GM18498 (cell line): ENCODE measurements at regions not wholly inside any gene's neighbourhood (a gene's known extent, or its start where the extent isn't known, plus 50 kb on each side); places are given as distances from the start of the nearest gene placed in this dataset.
A peak's percentile ranks its signal among the peaks of the same experiment; 100 is the strongest.

Experiments
- ATAC-seq: cut with Tn5 transposase; IDR thresholded peaks from one replicate; pipeline ENCODE4 v1.9.1; 2021; ENCODE audit warnings: mild to moderate bottlenecking, moderate library complexity; ENCODE audit not compliant: unreplicated experiment

DNA sequence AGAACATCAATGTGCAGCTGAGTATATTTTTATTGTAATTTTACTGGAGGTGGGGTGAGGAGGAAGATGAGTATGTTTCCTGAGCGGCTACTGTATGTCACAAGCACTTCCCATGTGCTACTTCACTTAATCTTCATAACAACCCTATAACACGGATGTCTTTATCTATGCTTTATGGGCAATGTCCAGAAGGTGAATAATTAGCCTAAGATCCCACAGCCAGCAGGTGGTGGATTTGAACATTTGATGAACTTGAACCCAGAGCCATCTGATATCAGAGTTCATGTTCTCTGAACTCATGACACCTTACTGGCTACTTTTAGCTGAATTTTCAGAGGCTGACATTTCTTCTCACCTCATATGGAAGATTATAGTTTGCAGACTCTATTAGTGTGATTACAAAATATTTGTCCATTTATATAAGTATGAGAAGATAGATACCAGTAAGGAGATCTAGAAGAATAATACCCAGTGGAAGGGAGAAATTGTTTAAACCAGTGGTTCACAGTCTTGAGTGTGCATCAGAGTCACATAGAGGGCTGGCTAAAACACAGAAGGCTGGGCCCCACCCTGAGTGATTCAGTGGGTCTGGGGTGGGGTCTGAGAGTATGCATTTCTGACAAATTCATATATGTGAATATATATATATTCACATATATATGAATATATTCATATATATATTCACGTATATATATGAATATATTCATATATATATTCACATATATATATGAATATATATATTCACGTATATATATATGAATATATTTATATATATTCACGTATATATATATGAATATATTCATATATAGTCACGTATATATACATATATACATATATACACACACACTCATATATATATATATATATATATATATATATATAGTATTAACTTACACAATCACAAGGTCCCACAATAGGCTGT, 164.4 kb upstream of the NR3C1 start:
- no peak for ATAC-seq

DNA sequence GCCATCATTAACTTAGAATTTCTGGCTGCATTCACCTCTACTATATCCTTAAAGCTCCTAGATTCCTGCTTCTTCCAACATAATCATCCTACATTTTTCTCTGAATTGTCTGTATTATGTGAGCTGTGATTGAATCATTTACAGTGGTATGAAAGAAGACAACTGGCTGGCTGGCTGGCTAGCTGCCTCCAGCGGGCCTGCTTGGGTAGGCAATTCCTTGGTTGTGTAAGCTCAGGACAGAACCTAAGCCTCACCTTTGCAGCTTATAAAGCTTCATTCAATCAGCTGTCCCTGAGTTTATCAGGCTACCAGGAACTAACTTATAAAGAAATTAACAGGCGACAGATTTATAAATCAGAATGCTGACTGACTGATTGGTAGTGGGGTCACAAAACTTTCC, 162.7 kb upstream of the NR3C1 start:
- no peak for ATAC-seq

DNA sequence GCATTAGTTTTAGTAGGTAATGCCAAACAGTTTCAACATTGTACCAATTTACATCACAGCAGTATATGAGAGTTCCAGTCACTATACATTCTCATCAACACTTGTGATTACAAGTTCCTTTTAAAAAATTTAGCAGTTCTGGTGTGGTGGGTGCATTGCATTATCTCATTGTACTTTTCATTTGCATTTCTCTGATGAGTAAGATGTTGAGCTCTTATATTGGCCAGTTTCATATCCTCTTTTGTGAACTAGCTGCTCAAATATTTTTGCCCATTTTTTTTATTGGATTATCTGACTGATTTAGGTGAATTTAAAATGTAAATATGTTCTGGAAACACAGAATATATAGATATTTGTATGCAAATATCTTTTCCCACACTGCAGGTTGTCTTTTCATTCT, 160.9 kb upstream of the NR3C1 start:
- ATAC-seq = peak; percentile 99

DNA sequence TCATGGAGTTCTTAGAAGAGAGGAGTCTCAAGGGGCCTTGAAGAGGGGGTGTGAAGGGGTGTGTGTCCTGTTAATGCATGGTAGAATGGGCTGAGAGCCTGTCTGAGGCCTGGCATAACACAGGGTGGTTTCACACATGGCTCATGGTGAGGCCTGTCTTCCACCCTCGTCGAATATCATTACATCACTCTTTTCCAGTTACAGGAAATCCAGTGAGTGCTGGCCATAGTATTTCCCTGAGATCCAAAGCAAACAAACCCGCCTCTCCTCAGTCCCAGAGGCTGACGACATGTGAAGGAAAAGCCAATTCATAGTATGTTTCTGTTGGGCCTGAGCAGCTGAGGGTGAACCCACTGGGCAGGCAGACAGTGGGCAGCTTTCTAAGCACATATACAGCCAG, 159.4 kb upstream of the NR3C1 start:
- no peak for ATAC-seq

DNA sequence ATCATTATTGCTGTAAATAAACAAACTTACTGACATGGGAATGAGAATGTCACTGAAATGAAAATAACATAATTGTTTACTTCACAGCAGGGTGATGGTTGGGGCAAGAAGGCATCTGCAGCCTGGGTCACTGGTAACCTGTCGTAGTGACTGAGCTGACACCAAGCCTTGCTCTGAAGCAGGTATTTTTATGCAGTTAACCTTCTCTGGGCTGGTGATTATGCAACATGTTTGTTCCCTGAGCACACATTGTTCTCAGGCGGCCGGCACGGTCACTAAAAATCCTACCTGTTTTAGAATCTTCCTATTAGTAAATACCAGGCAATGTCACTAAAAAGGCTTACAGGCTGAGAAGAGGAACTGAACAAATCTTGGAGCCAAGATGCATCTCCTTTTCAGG, 157.7 kb upstream of the NR3C1 start:
- ATAC-seq = no peak

DNA sequence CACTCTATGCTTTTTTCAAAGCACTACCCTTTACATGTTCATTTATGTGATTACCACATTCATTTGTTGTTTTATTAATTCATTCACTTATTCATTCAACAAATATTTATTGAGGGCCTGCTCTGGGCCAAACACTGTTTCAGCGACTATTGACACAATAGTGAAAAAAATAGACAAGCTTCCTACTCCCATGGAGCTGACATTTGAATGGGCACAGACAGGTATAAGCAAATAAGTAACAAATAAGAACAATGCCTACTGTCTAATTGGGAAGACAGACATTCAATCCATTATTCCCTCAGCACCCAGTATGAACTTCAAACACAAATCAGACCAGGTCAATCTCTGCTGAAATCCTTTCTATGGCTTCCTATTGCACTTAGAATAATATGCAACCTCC, 156.9 kb upstream of the NR3C1 start:
- no peak for ATAC-seq

DNA sequence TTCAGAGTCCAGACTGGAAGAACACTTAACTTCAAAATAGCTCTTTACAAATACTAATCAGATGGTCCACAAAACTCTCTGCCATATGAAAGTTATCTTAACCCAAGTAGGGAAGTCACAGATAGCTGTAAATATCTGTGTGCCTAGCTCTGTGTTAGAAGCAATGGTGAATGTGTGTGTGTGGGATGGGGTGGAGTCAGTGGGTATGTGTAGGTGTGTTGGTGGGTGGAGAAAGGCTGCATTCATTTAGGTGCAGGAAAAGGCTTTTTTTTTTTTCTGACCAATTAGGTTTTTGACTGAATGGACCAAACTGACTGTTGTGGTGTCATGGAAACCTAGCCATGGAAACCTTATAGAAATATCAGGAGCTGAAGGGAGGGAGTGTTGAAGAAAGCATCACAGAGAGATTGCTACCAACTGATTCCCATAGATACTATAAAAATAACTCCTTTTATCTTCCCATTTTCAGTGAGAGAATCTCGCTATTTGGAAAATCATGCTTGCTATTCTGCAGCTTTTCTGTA, 156.2 kb upstream of the NR3C1 start:
- no peak for ATAC-seq

DNA sequence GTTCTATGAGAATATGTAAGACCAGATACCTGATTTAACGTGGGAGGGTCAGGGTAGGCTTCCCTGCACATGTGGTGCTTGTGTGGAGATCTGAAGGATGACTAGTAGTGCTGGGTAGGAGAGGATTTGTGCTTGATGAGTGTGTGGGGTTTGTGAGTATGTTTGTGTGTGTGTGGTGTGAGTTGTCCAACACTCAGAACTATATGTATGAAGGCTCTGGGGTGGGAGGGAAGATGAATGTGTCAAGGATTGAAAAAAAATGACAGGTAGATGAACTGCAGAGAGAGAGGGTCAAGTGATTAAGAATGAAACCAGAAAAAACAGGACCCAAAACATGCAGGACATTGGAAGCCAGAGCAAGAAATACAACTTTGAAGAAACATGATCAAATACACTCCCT, 154.6 kb upstream of the NR3C1 start:
- no peak for ATAC-seq

DNA sequence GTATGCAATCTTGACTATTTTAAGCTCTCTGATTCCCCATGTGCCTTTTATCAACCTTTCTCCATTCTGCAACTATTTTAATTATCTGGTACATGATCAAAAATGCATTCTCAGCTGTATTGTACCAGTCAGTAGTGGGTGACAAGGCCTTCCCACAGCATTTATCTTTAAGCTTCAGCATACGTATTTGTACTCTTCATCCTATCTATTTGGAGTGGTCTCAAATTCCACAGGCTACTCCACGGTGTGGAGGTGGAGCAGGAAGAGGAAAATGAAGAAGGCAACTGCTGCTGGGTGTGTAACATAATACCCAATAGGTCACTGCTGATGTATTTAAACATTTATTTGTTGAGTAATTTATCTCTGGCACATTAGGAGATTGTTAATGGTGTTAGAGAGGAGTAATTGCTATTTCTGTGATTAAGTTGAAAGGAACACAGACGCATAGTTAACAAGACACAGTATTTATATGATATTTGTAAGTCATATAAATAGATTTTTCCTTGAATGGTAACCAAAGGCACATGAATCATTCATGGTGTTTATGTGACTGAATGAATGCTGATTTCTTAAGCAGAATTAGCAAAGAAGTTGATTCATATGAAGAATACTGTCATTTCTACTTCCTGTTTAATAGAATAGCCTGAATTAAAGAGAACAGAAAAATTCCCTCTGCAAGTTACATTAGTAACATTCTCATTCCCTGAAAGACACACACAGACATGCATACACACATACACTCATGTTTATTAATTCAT, 153.8 kb upstream of the NR3C1 start:
- ATAC-seq = no peak

DNA sequence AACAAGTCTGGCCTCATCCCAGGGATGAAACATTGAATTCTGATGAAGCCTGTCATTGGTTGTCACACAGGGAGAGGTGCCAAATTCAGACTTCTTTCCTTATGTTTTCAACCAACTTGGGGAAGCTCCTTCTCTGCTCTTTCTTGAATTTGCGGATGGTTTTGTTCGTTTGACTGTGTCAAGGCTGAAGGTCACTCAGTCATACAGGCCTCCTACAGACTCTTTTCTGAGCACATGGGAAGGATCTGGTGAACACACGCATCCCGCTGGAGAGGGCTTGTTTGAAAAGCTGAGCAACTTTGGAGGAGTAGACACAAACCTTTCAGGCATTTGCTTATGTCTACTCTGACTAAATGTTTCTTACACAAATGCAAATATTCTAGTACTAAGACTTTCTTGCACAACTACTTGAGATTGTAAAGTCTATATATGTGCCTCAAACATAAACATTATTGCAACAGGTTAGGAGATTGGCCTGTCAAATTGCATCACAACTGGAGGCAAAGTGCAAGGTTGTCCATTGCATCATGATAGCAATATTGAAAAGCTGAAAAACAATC, 151.5 kb upstream of the NR3C1 start:
- ATAC-seq = no peak

DNA sequence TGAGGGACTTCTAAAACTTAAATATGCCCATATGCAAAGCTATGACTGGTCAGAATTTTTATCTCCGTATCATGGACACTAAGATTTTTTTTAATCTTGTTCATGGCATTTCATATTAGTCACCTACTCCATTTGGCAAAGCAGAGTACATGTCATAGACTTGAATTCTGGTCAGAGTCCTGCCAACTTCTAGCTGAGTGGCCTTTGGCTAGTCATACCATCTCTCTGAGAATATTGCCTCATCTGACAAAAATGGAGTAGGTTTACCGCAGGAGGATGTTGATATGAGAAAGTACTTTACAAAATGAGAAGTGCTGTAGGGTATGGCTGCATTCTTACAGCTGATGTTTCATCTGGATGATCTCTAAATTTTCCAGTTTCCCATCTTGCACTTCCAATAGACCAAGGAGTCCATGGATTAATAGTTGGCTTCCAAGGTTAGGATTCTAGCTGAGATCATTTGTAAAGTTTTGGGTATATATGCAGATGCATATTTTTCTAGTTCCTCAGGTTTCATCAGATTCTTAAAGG, 150.8 kb upstream of the NR3C1 start:
- ATAC-seq = no peak

DNA sequence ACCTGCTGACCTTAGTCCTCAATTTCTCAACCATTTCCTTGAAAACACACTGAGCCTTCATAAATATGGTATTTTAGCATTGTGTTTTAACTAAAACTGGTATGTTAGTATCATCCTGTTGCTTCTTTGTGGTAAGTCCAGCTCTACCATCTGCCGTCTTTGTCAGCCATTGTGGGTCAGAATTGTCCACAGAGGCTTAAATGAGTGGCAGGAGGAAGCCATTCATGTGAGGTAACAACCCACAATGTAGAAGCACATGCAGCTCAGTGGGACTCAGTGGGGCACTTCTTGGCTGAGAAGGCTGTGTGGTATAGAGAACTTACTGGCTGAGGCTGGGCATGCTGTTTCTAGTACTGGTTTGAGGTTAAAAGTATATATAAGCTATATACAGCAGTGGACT, 149.2 kb upstream of the NR3C1 start:
- ATAC-seq = no peak

DNA sequence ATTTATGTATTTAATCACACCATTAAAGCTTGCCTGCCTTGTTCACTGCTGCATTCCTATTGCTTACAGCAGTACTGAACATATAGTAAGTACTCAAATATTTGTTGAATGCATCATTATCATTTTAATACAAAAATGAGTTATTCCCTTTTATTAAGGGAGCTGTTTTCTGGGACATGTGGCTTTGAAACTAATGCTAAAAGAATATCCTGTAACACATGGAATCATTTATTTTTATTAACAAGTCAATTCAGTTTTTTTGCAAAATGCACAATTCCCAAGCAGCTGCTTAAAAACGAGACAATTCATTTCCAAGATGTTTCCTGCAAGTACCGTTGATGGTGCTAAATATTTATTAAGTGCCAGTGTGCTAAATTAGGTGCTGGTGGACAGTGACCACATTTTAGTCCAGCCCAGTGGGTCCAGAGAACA, 148.3 kb upstream of the NR3C1 start:
- no peak for ATAC-seq

DNA sequence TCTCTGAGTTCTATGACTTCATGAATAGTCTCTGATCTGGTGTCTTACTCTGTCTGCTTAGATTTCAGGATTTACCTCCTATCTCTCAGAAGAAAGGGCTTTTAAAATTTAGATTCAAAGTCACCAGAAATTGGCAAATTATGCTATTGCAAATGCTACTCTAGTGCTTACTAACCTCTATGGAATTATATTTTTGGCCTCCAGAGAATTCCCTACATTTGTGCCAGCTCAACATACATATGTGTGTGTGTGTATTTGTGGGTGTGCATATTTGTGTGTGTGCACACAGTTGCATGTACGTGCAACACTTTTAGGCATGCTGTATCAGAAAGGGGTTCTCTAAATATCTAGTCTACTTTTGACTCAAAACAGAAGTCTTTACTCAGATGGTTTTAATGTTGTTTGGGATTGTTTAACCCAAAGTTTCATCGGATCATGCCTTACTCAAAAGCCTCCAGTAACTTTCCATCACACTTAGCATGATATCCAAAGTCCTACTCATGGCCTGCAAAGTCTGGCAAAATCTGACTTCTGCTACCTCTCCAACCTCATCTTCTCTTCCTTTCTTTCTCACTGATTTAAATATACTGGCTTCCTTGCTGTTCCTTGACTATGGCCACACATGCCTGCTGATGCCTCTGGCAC, 147.6 kb upstream of the NR3C1 start:
- ATAC-seq = no peak

DNA sequence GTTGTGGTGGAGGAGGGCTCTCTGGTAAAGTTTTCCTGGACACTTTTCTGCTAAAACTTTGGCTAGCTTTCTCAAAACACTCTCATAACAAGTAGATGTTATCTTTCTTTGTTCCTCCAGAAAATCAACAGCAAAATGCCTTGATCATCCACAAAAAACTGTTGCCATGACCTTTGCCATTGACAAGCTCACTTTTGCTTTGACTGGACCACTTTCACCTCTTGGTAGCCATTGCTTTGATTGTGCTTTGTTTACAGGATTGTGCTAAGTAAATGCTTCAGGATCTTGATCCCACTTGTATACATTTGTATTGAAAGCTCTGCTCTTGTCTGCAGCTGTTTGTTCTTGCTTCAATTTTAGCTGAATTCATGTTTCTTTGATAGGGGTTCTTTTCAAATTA, 143.9 kb upstream of the NR3C1 start:
- no peak for ATAC-seq

DNA sequence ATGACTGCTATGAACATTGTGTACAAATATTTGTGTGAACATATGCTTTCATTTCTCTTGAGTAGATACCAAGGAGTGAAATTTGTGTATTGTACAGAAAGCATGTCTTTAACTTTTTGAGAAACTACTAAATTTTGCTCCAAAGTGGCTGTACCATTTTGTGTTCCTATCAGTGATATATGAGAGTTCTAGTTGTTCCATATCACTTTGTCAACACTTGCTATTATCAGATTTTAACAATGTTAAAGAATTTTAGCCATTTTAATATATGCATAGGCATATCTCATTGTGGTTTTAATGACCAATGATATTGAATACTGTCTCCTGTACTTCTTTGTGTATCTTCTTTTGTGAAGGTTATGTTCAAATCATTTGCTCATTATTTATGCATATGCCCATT, 142.9 kb upstream of the NR3C1 start:
- ATAC-seq = no peak

DNA sequence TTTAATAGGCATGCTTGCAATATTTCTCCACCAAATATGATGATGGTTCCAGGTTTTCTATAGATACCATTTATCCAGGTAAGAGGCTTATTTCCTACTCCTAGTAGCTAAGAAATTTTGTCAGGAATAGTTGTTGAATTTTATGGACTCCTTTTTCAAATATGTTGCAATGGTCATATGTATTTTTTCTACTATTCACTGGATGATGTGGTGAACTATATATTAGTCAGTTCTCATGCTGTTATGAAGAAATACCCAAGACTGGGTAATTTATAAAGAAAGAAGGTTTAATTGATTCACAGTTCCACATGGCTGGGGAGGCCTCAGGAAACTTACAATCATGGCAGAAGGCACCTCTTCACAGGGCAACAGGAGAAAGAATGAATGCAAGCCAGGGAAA, 141.1 kb upstream of the NR3C1 start:
- ATAC-seq = no peak

DNA sequence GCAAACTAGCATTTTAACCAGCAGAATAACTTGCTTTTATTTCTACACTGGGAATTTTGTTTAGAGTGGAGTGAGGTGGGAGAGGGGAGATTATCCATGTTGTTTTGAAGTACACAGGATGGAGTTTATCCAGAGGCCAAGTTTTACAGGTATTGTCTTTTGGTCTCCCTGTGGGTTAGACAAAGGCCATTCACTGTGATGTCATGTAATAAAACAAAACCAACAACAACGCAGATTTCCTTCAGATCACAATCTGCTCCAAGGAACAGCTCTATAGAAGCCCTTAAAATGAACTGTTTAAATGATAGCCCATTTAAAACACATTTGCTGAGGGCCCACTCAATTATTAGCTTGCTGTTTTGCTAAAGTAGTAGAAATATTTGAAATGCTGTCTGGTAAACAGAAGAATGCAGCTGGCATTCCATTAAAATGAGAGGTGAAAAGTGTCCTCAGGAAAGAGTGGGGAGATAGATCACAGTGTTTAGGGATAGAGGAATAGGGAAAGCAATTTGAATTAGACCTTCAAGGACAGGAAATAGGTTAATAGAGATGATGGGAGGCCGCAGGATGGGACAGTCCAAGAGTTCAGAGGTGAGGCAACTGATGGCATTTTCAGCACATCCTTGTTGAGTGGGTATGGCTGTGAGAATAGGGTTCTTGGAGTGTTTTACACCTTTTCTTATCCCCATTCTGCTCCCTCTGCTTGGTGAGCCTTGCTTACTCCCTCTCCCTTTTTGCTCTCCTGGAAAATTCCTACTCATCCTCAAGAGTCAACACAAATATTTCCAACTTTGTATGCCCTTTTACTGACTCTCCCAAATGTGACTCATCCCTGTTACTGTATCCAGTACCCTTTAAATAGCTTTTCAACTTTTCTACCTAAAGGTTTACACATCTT, 140.1 kb upstream of the NR3C1 start:
- ATAC-seq = no peak

DNA sequence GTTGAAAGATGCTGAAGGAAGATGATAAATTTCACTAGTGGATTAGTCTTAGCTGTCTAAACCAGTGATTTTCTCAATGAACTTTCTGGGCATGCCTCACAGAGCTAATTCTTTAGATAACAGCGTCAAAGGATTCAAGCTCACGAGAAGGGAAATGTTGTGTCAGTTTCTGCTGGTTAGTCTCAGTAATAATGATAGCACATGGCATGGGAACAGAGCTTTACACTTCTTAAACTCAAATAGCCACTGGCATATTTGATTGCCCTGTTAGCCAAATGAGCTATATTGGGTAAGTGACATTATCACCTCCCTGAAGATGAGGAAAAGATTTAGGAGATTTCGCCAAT, 139.3 kb upstream of the NR3C1 start:
- ATAC-seq = no peak
